ENCODE measurements at regions not wholly inside any gene's neighbourhood (a gene's known extent, or its start where the extent isn't known, plus 50 kb on each side); places are given as distances from the start of the nearest gene placed in this dataset.

DNA sequence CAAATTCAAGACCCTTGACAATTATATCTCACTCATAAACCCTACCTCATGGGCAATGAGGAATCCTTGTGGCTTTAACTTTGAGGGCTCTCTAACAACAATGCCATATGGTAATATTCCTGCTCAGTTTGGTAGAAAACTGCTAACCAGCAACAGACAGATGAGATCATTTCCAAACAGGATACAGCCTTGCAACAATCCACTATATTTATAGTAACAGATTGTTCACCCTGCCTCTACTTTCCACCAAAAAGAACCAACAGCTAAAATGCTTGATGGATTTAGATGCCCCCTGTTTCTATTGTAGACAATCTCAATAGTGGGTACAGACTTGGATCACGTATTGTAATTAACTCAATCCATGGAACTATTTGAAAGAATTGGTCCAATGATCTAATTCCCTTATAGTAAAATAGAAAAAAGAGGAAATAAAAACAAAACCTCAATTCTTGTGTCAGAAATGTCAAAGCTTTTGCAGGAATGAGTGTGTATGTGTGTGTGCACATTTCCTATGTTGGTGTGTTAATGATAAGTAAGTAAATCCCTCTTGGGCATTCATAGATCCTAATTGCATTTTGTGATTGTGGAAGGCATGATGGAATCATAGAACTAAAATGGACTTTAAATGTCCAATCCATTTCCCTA lies 100.0 kb upstream of the EDEM3 start:
- TF ChIP-seq, protein P1, sequence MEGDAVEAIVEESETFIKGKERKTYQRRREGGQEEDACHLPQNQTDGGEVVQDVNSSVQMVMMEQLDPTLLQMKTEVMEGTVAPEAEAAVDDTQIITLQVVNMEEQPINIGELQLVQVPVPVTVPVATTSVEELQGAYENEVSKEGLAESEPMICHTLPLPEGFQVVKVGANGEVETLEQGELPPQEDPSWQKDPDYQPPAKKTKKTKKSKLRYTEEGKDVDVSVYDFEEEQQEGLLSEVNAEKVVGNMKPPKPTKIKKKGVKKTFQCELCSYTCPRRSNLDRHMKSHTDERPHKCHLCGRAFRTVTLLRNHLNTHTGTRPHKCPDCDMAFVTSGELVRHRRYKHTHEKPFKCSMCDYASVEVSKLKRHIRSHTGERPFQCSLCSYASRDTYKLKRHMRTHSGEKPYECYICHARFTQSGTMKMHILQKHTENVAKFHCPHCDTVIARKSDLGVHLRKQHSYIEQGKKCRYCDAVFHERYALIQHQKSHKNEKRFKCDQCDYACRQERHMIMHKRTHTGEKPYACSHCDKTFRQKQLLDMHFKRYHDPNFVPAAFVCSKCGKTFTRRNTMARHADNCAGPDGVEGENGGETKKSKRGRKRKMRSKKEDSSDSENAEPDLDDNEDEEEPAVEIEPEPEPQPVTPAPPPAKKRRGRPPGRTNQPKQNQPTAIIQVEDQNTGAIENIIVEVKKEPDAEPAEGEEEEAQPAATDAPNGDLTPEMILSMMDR (IDR thresholded peaks at IDR 0.05), result no peak
- TF ChIP-seq POLR2A (IDR thresholded peaks at IDR 0.05), result no peak

All from stomach (tissue), 4 donors.